ENCODE measurements at regions not wholly inside any gene's neighbourhood (a gene's known extent, or its start where the extent isn't known, plus 50 kb on each side); places are given as distances from the start of the nearest gene placed in this dataset.

DNA sequence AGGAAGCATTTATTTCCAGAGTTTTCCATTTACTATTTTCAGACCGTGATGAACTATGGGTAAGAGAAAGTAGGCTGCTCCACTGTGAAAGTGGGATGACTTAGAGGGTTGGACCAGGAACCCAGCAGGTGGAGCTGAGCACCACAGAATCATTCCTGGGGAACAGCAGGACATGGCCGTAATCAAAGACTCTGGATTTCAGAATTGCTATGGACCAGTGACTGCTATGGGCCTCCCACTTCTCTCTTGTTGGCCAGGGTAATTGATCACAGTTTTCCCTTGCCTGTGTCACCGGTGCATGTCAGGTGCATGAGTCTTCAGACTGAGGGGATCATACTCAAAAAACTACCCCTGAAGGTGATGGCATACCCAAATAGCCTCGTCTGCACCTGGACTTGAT, 90.6 kb upstream of the GPC1 start:
- no peak overlapping the region for H3K18ac ChIP-seq (ENCODE audit: extremely low read depth, low read length)
- no peak overlapping the region for H2BK20ac ChIP-seq (ENCODE audit: low read length)
- H3K36me3 ChIP-seq (ENCODE audit: control insufficient read depth in 2 of 4, insufficient read depth in 4 of 4, low read length in 3 of 4), result no peaks in the 10 kb centered on the region
- H3K4ac ChIP-seq (replicated peaks; ENCODE audit: insufficient read length, low read depth, low read length), result no peak overlapping the region
- H3K27ac ChIP-seq (ENCODE audit: low read depth, low read length), result no peak overlapping the region
- TF ChIP-seq BCL11A (IDR thresholded peaks at IDR 0.05; ENCODE audit: low read depth in 2 of 2, low read length in 2 of 2), result no peak
- TF ChIP-seq KDM5A (IDR thresholded peaks at IDR 0.05; ENCODE audit: low read length), result no peak
- TF ChIP-seq CBX8 (IDR thresholded peaks at IDR 0.05; ENCODE audit: borderline replicate concordance, low read depth, low read length), result no peak
- no peak for TF ChIP-seq KDM4A (IDR thresholded peaks at IDR 0.05; ENCODE audit: low read depth, low read length, severe bottlenecking)
- TF ChIP-seq ASH2L (IDR thresholded peaks at IDR 0.05; ENCODE audit: low read length), result no peak
- TF ChIP-seq EGR1 (IDR thresholded peaks at IDR 0.05; ENCODE audit: borderline replicate concordance, low read depth, low read length), result no peak
- TF ChIP-seq POU5F1 (IDR thresholded peaks at IDR 0.05; ENCODE audit: low read depth, low read length), result no peak
- TF ChIP-seq PHF8 (conservative IDR thresholded peaks at IDR 0.05; ENCODE audit: low read depth, low read length), result no peak
- H3K79me1 ChIP-seq (ENCODE audit: low read depth, low read length), result no peaks in the 10 kb centered on the region
- ChIA-PET POLR2A (ENCODE audit: partially characterized antibody) (no interaction called here), CTCF (ENCODE audit: partially characterized antibody) (no interaction called here)
- no peak overlapping the region for H3K4me3 ChIP-seq (ENCODE audit: extremely low read depth in 1 of 4, insufficient read depth in 2 of 4, low read depth in 3 of 4, low read length in 4 of 4)
- no peak overlapping the region for H2BK15ac ChIP-seq (ENCODE audit: low read length)
- FAIRE-seq (no peak), DNase-seq (ENCODE audit: low read depth in 1 of 2, low spot score in 2 of 2) (no peak)
- WGBS, 2 experiments (ENCODE audit: extremely low coverage in 1 of 2, insufficient coverage in 1 of 2, insufficient read length in 1 of 2, insufficient replicate concordance in 2 of 2, low coverage in 1 of 2, low lambda C conversion rate in 2 of 2, missing lambda C conversion rate in 1 of 2), result 90% methylated on average over 4 of the region's 4 CpGs; no CpG with 5 or more reads in 1 of the 2 experiments
- no peak overlapping the region for H3K14ac ChIP-seq (ENCODE audit: insufficient read length)
- H3K56ac ChIP-seq (replicated peaks; ENCODE audit: insufficient read length, low read depth, low read length), result no peak overlapping the region
- H3K9me3 ChIP-seq (ENCODE audit: insufficient read depth in 2 of 2, low read depth in 1 of 2, low read length in 1 of 2), result peaks cover 16 to 18% of the 10 kb centered on the region in 2 experiments; a peak in 3 of 4 replicates
- H3K23me2 ChIP-seq (ENCODE audit: low read depth, low read length), result no peaks in the 10 kb centered on the region
- H3K4me2 ChIP-seq (ENCODE audit: insufficient read depth in 1 of 2, low read depth in 2 of 2, low read length in 2 of 2), result no peak overlapping the region
- no peak overlapping the region for H4K8ac ChIP-seq (ENCODE audit: extremely low read depth, insufficient read depth, low read length)
- no peak overlapping the region for H2AFZ ChIP-seq (ENCODE audit: low read length)
- no peak overlapping the region for H2BK120ac ChIP-seq (replicated peaks; ENCODE audit: low read depth, low read length)
- no peak overlapping the region for H2BK5ac ChIP-seq (ENCODE audit: low read depth, low read length)
- H3K23ac ChIP-seq (ENCODE audit: insufficient read length), result no peak overlapping the region
- H2BK12ac ChIP-seq (ENCODE audit: low read depth, low read length), result no peak overlapping the region
- no peak overlapping the region for H2AK5ac ChIP-seq (ENCODE audit: low read depth, low read length)
- H3K27me3 ChIP-seq (replicated peaks in 1 of 4; ENCODE audit: control insufficient read depth in 3 of 4, extremely low read depth in 1 of 4, insufficient read depth in 3 of 4, low read length in 3 of 4), result no peaks in the 10 kb centered on the region
- H4K20me1 ChIP-seq (replicated peaks in 1 of 2; ENCODE audit: control insufficient read depth in 1 of 2, insufficient read depth in 2 of 2, low read length in 2 of 2), result no peaks in the 10 kb centered on the region
- no peak overlapping the region for H3K9ac ChIP-seq (replicated peaks in 1 of 4; ENCODE audit: extremely low read depth in 1 of 4, low read depth in 3 of 4, low read length in 3 of 4)
- no peak overlapping the region for H4K91ac ChIP-seq (replicated peaks; ENCODE audit: insufficient read length, low read length)
- no peak overlapping the region for H4K5ac ChIP-seq (ENCODE audit: insufficient read length, low read depth, low read length)
- no peaks in the 10 kb centered on the region for H3K79me2 ChIP-seq (ENCODE audit: control insufficient read depth in 1 of 2, insufficient read depth in 2 of 2, low read length in 2 of 2)
- H3K4me1 ChIP-seq (replicated peaks in 1 of 4; ENCODE audit: control insufficient read depth in 3 of 4, insufficient read depth in 4 of 4, low read length in 3 of 4), result no peaks in the 10 kb centered on the region

Measured in H1 (cell line).